GM19397 (cell line): ENCODE measurements at regions not wholly inside any gene's neighbourhood (a gene's known extent, or its start where the extent isn't known, plus 50 kb on each side); places are given as distances from the start of the nearest gene placed in this dataset.
"Not testable (repeated sequence)": the region's sequence is repeated elsewhere in the genome, so short reads cannot be mapped to it uniquely, and the experiment has no call there.

Experiments used
- ATAC-seq: cut with Tn5 transposase; IDR thresholded peaks from one replicate; pipeline ENCODE4 v1.9.1; 2021; ENCODE audit warnings: mild to moderate bottlenecking, moderate library complexity; ENCODE audit not compliant: unreplicated experiment

- ATAC-seq = no peak
Measured at GRCh38 chr12:75631831-75632230, 120.4 kb upstream of the KRR1 start.

- ATAC-seq = no peak
Measured at GRCh38 chr12:75630091-75630490, 118.7 kb upstream of the KRR1 start.

- ATAC-seq = no peak
Measured at GRCh38 chr12:75628916-75629315, 117.5 kb upstream of the KRR1 start.

GRCh38 chr12:75628511-75628910 is 117.1 kb upstream of the KRR1 start:
- no peak for ATAC-seq

DNA sequence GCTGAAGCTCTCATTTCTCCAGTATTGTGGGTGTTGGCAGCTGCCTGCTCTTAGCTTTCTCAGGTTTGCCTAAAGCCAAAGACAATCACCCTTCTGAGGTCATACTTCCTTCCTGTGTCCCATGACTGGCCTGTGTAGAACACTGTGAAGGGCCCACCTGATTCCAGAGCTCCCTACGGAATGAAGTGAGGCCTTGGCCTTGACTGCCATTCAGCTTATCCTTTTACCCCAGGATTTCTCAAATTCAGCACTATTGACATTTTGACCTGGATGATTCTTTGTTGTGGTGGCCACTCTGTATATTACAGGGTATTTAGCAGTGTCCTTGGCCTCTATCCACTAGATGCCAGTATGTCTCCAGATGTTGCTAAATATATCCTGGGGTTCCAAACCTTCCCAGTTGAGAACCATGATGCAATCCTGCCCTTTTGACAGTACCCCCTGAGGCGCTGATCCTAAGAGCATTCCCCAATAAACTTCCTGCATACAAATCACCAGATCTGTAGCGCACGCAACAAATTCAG is 112.3 kb upstream of the KRR1 start:
- no peak for ATAC-seq

GRCh38 chr12:75622492-75622891 is 111.1 kb upstream of the KRR1 start:
- ATAC-seq = no peak

- not testable (repeated sequence) for ATAC-seq
Measured at GRCh38 chr12:75614396-75614795, 103.0 kb upstream of the KRR1 start.

DNA sequence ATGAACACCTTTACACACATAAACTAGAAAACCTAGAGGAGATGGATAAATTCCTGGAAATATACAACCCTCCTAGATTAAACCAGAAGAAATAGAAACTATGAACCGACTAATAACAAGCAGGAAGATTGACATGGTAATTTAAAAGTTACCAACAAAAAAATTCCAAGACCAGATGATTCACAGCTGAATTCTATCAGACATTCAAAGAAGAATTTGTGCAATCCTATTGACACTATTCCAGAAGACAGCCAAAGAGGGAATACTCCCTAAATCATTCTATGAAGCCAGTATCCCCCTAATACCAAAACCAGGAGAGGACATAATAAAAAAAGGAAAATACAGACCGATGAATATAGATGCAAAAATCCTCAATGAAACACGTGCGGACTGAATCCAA is 102.6 kb upstream of the KRR1 start:
- ATAC-seq = no peak

GRCh38 chr12:75611041-75611440 is 99.6 kb upstream of the KRR1 start:
- no peak for ATAC-seq

DNA sequence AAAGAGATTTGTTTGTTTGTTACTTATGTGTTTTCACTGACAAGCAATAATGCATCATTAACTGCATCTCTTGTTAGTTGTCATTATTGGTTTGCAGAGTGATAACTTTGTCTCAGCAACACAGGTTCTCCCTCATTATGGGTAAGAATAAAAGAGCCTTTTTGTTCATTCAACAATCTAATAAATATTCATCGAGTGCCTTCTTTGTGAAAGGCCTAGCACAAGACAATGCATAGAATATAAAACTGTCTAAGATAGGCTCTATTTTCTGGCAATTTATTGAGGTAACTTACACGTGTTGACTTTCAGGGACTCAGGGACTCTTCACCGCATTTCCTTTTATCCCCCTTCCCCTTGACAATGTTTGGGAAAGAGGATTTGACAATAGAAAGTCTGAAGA is 95.5 kb upstream of the KRR1 start:
- ATAC-seq = no peak

DNA sequence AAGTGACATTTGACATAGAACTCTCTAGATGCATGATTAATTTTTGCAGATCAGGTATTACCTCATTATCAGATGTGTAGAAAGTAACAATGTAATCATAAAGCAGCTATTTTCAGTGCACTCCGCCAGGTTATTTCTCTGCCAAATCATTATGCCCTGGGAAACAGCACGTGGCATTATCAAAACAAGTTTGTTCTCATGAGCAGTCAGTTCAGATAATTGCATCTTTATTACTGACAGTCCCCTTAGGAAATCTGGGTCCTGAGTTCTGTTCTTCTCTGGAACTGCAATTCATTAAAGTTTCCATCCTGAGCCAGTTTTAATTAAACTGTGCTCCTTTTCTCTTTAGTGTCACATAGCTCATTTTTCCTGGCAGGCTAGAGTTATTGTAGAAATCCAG is 94.7 kb upstream of the KRR1 start:
- ATAC-seq = no peak

- no peak for ATAC-seq
Measured at GRCh38 chr12:75603475-75603874, 92.1 kb upstream of the KRR1 start.

GRCh38 chr12:75602106-75602505 is 90.7 kb upstream of the KRR1 start:
- no peak for ATAC-seq

DNA sequence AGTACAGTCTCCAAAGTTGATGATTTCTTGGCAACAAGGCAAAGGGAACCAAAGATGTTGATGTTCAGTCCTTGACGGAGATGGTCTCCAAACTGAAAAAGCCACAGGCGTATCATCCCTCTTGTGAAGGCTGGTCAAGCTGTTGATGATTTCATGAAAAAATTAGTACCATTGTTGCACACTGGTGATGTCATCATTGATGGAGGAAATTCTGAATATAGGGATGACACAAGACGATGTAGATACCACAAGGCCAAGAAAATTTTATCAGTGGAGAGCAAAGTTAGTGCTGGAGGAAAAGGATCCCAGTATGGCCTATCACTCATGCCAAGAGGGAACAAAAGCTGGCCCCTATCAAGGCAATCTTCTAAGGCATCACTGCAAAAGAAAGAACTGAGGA is 88.7 kb upstream of the KRR1 start:
- ATAC-seq = no peak

DNA sequence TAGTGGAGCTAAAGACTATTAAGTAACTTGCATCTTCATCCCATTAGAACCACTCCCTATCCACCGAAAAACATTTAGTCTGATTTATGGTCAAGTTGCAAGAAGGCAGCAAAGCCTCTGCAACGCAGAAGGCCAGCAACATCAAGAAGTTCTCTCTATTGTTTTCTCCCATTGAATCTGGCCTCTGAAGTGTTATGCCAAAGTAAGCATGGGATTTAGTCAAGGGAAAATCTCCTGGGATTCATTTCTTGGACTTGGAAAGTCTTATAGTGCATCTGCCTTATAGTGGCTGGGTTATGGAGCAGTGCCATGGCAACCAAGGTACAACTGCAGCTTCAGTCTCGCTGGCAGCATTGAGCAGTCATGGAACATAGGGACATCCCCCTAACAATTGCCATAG is 87.7 kb upstream of the KRR1 start:
- ATAC-seq = no peak

DNA sequence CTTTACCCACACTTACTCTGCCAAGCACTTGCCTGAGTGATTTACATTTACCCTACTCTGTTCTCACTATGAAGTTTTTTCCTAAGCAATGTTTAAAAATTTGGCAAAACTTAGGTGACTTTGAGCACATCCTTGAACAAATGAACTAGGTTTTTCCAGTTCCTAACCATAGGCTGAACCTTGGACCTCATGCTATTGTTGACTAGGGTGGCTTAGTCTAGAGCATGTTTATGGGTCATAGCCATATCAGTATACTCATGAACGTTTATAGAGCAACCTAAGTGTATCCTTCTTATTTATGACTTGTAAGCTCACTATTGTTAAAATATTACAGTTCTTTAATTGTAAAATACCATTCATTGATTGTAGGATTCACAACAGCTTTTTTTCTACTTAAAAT is 85.0 kb upstream of the KRR1 start:
- no peak for ATAC-seq

- no peak for ATAC-seq
Measured at GRCh38 chr12:75592638-75593335, 81.4 kb upstream of the KRR1 start.

DNA sequence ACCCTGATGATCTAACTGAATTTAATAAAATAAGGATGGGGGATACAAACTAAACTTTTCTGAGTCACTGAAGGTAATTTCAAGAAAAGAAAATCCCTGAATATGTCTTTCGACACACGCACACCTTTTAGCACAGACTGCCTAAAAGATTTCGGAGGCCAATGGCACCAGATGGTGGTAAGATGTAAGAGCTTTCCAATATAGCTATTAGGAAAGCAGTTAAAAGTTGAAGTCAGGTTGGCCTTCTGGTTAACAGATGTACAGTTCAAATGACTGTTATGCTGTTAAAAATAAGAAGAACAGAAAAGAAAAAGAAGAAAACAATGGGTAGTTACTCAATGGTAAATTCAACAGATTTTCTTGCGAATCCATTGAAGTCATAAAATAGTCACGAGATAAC is 80.7 kb upstream of the KRR1 start:
- no peak for ATAC-seq

- no peak for ATAC-seq
Measured at GRCh38 chr12:75591628-75592027, 80.2 kb upstream of the KRR1 start.

DNA sequence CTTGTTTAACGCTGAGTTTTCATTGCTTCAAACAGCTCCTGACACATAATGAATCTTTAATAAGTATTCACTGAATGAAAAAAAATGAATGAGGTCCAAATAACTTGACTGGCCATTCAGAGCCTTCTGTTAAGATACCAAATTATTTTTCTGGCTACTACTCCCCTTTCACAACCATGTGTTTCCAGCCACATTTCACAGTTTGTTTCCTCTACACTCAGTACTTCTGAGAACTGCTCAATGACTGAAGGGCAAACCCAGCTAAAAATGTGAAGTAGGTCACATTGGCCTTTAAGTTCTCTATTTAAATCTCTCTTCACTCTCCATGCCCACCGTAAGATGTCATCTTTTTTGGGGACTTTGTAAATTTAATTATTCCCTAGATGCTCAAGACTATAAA is 78.4 kb upstream of the KRR1 start:
- no peak for ATAC-seq

- no peak for ATAC-seq
Measured at GRCh38 chr12:75587340-75588106, 76.1 kb upstream of the KRR1 start.

- ATAC-seq = no peak
Measured at GRCh38 chr12:75585330-75585729, 73.9 kb upstream of the KRR1 start.
